Hepatocyte (in vitro differentiated cells): ENCODE measurements at regions not wholly inside any gene's neighbourhood (a gene's known extent, or its start where the extent isn't known, plus 50 kb on each side); places are given as distances from the start of the nearest gene placed in this dataset.

Source experiments
- DNase-seq: peaks from one replicate; pipeline ENCODE4 v3.0.0-alpha.2; 2016; ENCODE audit warnings: low spot score
- H2AFZ ChIP-seq: fragments of 200-600 bp; sonication (generic); 2 replicates; pipeline ENCODE4 v1.6.0; 2016; ENCODE audit warnings: antibody characterized with exemption, mild to moderate bottlenecking
- H3K27ac ChIP-seq: fragments of 200-600 bp; sonication (generic); 2 replicates; pipeline ENCODE4 v1.5.1; 2016; ENCODE audit warnings: mild to moderate bottlenecking
- H3K27me3 ChIP-seq: fragments of 200-600 bp; sonication (generic); 2 replicates; pipeline ENCODE4 v1.6.1; 2016
- H3K36me3 ChIP-seq: fragments of 200-600 bp; sonication (generic); replicated peaks from 2 replicates; pipeline ENCODE4 v1.5.1; 2016; ENCODE audit warnings: low read depth; ENCODE audit not compliant: insufficient read depth
- H3K4me1 ChIP-seq: fragments of 200-600 bp; sonication (generic); 2 replicates; pipeline ENCODE4 v1.5.1; 2016; ENCODE audit warnings: mild to moderate bottlenecking, moderate library complexity; ENCODE audit not compliant: insufficient read depth
- H3K4me2 ChIP-seq: fragments of 200-600 bp; sonication (generic); 2 replicates; pipeline ENCODE4 v1.6.0; 2016
- H3K4me3 ChIP-seq: fragments of 200-600 bp; sonication (generic); 2 replicates; pipeline ENCODE4 v1.5.1; 2016; ENCODE audit warnings: mild to moderate bottlenecking
- H3K79me2 ChIP-seq: fragments of 200-600 bp; sonication (generic); 2 replicates; pipeline ENCODE4 v1.6.0; 2017; ENCODE audit warnings: mild to moderate bottlenecking
- H3K9me2 ChIP-seq: fragments of 200-600 bp; sonication (generic); replicated peaks from 2 replicates; pipeline ENCODE4 v1.6.0; 2017; ENCODE audit warnings: mild to moderate bottlenecking; ENCODE audit not compliant: insufficient read depth
- H3K9me3 ChIP-seq: fragments of 200-600 bp; sonication (generic); 2 replicates; pipeline ENCODE4 v1.5.1; 2016; ENCODE audit warnings: low read depth, mild to moderate bottlenecking
- H4K20me1 ChIP-seq: fragments of 200-600 bp; sonication (generic); 2 replicates; pipeline ENCODE4 v1.6.0; 2016; ENCODE audit warnings: mild to moderate bottlenecking; ENCODE audit not compliant: insufficient read depth, poor library complexity, severe bottlenecking
- EZH2 ChIP-seq: fragments of 200-600 bp; sonication (generic); IDR thresholded peaks from 2 replicates; pipeline ENCODE4 v1.6.1; 2016; ENCODE audit warnings: antibody characterized with exemption, mild to moderate bottlenecking, borderline replicate concordance
- EZH2phosphoT487 ChIP-seq: fragments of 200-600 bp; sonication (generic); IDR thresholded peaks from one replicate; pipeline ENCODE4 v1.6.1; 2018; ENCODE audit warnings: antibody characterized with exemption, mild to moderate bottlenecking, low read depth, moderate library complexity; ENCODE audit not compliant: unreplicated experiment, severe bottlenecking
- WGBS: methylation state at CpG from one replicate; pipeline ENCODE4 v1.1.6; 2016; ENCODE audit warnings: low lambda C conversion rate; ENCODE audit errors: missing lambda C conversion rate; 5-methylcytosine and 5-hydroxymethylcytosine counted together
- TF ChIP-seq, protein P1 (sequence below): fragments of 200-600 bp; sonication (generic); IDR thresholded peaks from 2 replicates; pipeline ENCODE4 v1.5.1; 2016; ENCODE audit warnings: antibody characterized with exemption, mild to moderate bottlenecking; ENCODE audit not compliant: poor library complexity

DNA sequence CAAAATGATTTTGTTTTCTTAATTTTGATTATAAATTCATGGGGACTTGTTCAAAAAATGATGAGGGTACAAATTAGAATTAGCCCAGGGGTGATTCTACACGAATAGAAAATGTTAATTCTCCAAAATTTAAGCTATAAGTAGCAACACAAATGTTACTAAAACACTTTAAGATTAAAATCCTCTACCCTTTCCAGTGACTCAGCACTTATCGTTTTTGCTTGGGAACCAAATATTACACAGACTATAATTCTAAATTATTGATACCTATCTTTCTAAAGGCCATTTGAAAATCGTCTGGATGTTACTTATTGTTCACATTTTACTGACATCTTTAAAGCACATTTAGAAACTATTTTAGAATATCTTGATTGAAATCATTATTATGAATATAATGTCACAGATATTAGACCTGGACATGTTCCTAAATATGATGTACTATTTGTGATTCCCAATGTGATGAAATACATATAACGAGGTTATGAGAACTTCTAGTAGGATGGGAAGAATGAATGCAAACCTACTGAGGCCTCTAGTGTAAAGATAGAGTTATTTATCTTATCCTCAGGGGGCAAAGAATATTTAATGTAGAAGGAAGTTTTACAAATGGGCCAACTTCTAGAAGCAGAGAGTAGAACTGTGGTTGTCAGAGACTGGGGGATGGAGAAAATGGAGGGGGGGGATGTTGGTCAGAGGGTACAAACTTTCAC lies 132.0 kb upstream of the TP63 start:
- Histone ChIP-seq H3K27ac (no peak overlapping the region), H2AFZ (no peak overlapping the region)
- TF ChIP-seq EZH2 (no peak), EZH2phosphoT487 (no peak)

DNA sequence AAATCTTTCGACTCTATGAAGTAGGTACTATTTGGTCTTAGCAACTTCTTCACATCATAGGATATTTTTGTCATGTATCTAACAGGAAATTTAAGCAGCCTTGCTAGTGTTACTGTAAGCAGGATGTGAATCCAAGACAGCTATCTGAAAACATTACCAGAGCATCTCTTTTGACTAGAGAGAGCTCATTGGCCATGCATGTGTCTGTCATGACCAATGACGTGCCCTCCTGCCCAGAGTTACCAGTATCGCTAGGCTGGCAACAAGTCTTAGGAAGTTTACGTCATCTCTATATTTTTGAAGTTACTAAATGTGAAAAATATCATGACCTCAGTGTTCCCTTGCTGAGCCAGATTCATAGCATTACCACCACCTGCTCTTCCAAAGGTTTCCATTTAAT lies 130.9 kb upstream of the TP63 start:
- 82% methylated on average over 4 of the region's 4 CpGs for WGBS
- TF ChIP-seq, protein P1, sequence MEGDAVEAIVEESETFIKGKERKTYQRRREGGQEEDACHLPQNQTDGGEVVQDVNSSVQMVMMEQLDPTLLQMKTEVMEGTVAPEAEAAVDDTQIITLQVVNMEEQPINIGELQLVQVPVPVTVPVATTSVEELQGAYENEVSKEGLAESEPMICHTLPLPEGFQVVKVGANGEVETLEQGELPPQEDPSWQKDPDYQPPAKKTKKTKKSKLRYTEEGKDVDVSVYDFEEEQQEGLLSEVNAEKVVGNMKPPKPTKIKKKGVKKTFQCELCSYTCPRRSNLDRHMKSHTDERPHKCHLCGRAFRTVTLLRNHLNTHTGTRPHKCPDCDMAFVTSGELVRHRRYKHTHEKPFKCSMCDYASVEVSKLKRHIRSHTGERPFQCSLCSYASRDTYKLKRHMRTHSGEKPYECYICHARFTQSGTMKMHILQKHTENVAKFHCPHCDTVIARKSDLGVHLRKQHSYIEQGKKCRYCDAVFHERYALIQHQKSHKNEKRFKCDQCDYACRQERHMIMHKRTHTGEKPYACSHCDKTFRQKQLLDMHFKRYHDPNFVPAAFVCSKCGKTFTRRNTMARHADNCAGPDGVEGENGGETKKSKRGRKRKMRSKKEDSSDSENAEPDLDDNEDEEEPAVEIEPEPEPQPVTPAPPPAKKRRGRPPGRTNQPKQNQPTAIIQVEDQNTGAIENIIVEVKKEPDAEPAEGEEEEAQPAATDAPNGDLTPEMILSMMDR: no peak
- TF ChIP-seq EZH2 (no peak), EZH2phosphoT487 (no peak)
- no peaks in the 10 kb centered on the region for H3K27me3 ChIP-seq
- H3K79me2 ChIP-seq: no peaks in the 10 kb centered on the region
- no peaks in the 10 kb centered on the region for H3K4me1 ChIP-seq
- no peaks in the 10 kb centered on the region for H4K20me1 ChIP-seq
- no peak for DNase-seq
- H3K36me3 ChIP-seq: no peaks in the 10 kb centered on the region
- H3K4me2 ChIP-seq: no peak overlapping the region
- no peak overlapping the region for H2AFZ ChIP-seq
- no peak overlapping the region for H3K4me3 ChIP-seq
- no peak overlapping the region for H3K27ac ChIP-seq
- H3K9me2 ChIP-seq: no peaks in the 10 kb centered on the region
- H3K9me3 ChIP-seq: no peaks in the 10 kb centered on the region

More for the DNA sequence above, 132.0 kb upstream of the TP63 start:
- DNase-seq: no peak
- Histone ChIP-seq H3K27me3 (no peaks in the 10 kb centered on the region), H3K4me2 (no peak overlapping the region), H4K20me1 (no peaks in the 10 kb centered on the region), H3K79me2 (no peaks in the 10 kb centered on the region), H3K36me3 (no peaks in the 10 kb centered on the region), H3K9me2 (no peaks in the 10 kb centered on the region), H3K9me3 (no peaks in the 10 kb centered on the region), H3K4me1 (no peaks in the 10 kb centered on the region), H3K4me3 (no peak overlapping the region)
- 90% methylated on average over 4 of the region's 4 CpGs for whole genome bisulfite sequencing

DNA sequence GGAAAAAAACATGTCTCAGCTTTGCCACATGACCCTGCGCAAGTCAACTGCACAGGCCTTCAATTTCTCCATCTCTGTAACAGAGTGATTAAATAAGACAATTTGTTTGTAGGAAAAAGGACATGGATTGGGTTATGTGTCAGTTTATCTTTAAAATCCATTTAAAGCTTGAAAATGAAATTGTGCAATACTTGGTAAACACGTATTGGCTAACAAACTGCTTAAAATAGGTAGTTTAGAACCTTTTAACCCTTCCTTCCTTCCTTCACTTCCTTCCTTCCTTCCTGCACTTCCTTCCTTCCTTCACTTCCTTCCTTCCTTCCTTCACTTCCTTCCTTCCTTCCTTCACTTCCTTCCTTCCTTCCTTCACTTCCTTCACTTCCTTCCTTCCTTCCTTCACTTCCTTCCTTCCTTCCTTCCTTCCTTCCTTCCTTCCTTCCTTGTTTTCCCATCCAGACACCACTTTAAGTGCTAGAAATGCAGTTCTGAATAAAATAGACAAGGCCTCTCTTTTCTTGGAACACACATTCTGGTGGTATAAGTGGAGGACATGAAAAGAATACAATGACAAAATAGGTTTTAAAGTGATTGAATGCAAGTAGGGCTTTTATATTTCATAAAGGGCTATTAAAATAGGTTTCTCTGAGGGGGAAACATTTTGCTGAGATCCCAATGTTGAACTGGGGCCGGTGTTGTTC lies 130.2 kb upstream of the TP63 start:
- Histone ChIP-seq H3K9me2 (no peaks in the 10 kb centered on the region), H3K4me2 (no peak overlapping the region), H2AFZ (no peak overlapping the region), H3K9me3 (no peaks in the 10 kb centered on the region), H3K27ac (no peak overlapping the region), H3K4me3 (no peak overlapping the region), H3K4me1 (no peaks in the 10 kb centered on the region), H3K79me2 (no peaks in the 10 kb centered on the region), H3K36me3 (no peaks in the 10 kb centered on the region), H3K27me3 (no peaks in the 10 kb centered on the region), H4K20me1 (no peaks in the 10 kb centered on the region)
- no peak for DNase-seq
- 75% methylated on average over 3 of the region's 3 CpGs for WGBS
- TF ChIP-seq EZH2phosphoT487 (no peak), EZH2 (no peak)
- TF ChIP-seq, protein P1: no peak

DNA sequence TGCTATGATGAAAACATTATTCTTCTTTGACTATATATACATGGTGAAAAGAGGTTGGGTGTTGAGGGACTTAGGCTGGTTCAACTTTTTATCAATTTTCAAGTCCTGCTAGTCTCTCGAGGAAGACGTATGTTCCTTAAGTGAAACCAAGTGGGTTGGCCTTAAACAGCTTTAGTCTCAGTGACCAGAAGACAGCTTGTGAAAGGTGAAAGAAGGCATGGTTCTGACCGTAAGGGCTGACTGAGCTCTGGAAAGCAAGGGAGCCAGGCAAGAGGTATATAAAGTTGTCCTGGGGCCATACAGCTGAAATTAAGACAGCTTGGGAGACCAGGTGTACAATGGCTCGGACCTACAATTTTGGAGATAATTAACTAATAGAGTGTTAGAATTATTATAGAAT lies 128.9 kb upstream of the TP63 start:
- Histone ChIP-seq H3K79me2 (no peaks in the 10 kb centered on the region), H3K36me3 (no peaks in the 10 kb centered on the region), H3K4me3 (no peak overlapping the region), H3K9me2 (no peaks in the 10 kb centered on the region), H3K9me3 (no peaks in the 10 kb centered on the region), H3K4me1 (no peaks in the 10 kb centered on the region), H3K27me3 (no peaks in the 10 kb centered on the region), H3K4me2 (no peak overlapping the region), H2AFZ (no peak overlapping the region), H3K27ac (no peak overlapping the region), H4K20me1 (no peaks in the 10 kb centered on the region)
- 87% methylated on average over 4 of the region's 4 CpGs for WGBS
- TF ChIP-seq, protein P1: no peak
- TF ChIP-seq EZH2phosphoT487 (no peak), EZH2 (no peak)
- DNase-seq: no peak
